ENCODE measurements at regions not wholly inside any gene's neighbourhood (a gene's known extent, or its start where the extent isn't known, plus 50 kb on each side); places are given as distances from the start of the nearest gene placed in this dataset.

DNA sequence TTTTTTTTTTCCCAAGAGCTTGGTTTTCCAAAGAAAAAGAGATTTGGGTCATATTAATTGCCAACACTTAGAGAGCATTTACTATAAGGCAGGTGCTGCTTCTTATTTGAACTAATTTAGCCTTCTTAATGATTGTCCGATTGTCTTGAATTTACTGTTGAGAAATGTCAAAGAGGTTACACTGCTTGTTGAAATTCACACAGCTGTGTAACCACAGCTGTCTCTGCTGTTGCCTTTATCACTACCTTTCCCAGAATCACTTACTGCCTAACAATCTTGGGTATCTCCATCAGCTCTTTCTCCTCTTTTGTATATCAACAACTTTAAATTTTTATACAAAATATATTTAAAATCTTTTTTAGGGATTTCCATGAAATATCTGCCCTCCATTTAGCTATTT lies 115.6 kb downstream of the UCHL5 start:
- TF ChIP-seq, protein P1, sequence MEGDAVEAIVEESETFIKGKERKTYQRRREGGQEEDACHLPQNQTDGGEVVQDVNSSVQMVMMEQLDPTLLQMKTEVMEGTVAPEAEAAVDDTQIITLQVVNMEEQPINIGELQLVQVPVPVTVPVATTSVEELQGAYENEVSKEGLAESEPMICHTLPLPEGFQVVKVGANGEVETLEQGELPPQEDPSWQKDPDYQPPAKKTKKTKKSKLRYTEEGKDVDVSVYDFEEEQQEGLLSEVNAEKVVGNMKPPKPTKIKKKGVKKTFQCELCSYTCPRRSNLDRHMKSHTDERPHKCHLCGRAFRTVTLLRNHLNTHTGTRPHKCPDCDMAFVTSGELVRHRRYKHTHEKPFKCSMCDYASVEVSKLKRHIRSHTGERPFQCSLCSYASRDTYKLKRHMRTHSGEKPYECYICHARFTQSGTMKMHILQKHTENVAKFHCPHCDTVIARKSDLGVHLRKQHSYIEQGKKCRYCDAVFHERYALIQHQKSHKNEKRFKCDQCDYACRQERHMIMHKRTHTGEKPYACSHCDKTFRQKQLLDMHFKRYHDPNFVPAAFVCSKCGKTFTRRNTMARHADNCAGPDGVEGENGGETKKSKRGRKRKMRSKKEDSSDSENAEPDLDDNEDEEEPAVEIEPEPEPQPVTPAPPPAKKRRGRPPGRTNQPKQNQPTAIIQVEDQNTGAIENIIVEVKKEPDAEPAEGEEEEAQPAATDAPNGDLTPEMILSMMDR (IDR thresholded peaks at IDR 0.05) = no peak
- TF ChIP-seq POLR2A (IDR thresholded peaks at IDR 0.05) = no peak

All from esophagus squamous epithelium (tissue), 4 donors.